Nephron (organoid): ENCODE measurements at regions not wholly inside any gene's neighbourhood (a gene's known extent, or its start where the extent isn't known, plus 50 kb on each side); places are given as distances from the start of the nearest gene placed in this dataset.

ENCODE experiments used
- H3K27ac Mint-ChIP-seq, 3 experiments: 2 replicates each; pipeline ENCODE4 v1.8.0; 2020; ENCODE audit warnings: mixed read lengths in 3 of 3, mild to moderate bottlenecking in 2 of 3, moderate library complexity in 1 of 3
- H3K27me3 Mint-ChIP-seq: 2 replicates; pipeline ENCODE4 v1.8.0; 2021; ENCODE audit warnings: low read depth, mild to moderate bottlenecking, moderate library complexity, mixed read lengths
- H3K36me3 Mint-ChIP-seq: 2 replicates; pipeline ENCODE4 v1.8.0; 2020; ENCODE audit warnings: low read depth, mixed read lengths
- H3K4me1 Mint-ChIP-seq: 2 replicates; pipeline ENCODE4 v1.8.0; 2020; ENCODE audit warnings: mixed read lengths
- H3K4me3 Mint-ChIP-seq, 3 experiments: 2 replicates each; pipeline ENCODE4 v1.8.0; 2020; ENCODE audit warnings: mild to moderate bottlenecking in 3 of 3, mixed read lengths in 3 of 3, moderate library complexity in 2 of 3
- H3K9me3 Mint-ChIP-seq: 2 replicates; pipeline ENCODE4 v1.8.0; 2020; ENCODE audit warnings: mixed read lengths
- TF ChIP-seq, protein P1 (sequence below), 3 experiments: fragments of 200-600 bp; sonication (generic); IDR thresholded peaks; one replicate each; pipeline ENCODE4 v1.5.0; 2021; ENCODE audit warnings: antibody characterized with exemption in 3 of 3; ENCODE audit not compliant: unreplicated experiment in 3 of 3

DNA sequence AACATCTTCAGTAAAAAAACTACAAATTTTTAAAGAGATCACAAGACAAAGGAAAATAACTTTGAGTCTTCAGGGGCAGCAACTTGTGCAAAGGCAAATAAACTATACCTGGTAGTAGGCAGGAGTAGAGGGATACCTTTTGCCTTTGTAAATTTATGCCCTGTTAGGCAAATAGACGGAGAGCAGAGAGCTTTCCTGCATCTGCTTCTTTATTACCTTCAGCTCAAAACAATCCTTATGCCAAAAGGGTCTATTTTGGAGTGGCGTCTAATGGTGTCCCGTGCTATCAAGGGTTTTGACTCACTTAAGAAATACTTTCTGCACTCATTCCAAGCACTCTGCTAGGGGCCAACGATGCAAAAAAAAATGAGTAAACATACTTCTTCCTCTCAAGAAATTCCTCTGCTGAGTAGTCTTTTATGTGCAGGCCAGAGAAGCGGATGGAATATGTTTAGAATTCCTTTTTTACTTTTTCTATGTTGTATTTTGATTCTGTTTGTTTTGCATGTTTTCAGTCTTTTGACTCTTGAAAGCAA, 131.9 kb downstream of the ANXA5 start:
- no peaks in the 10 kb centered on the region for H3K4me1 Mint-ChIP-seq
- peaks cover 2% of the 10 kb centered on the region for H3K9me3 Mint-ChIP-seq
- H3K36me3 Mint-ChIP-seq, result no peaks in the 10 kb centered on the region
- H3K27ac Mint-ChIP-seq, result no peak overlapping the region
- H3K27me3 Mint-ChIP-seq, result no peaks in the 10 kb centered on the region
- no peak overlapping the region for H3K4me3 Mint-ChIP-seq
- TF ChIP-seq, protein P1, sequence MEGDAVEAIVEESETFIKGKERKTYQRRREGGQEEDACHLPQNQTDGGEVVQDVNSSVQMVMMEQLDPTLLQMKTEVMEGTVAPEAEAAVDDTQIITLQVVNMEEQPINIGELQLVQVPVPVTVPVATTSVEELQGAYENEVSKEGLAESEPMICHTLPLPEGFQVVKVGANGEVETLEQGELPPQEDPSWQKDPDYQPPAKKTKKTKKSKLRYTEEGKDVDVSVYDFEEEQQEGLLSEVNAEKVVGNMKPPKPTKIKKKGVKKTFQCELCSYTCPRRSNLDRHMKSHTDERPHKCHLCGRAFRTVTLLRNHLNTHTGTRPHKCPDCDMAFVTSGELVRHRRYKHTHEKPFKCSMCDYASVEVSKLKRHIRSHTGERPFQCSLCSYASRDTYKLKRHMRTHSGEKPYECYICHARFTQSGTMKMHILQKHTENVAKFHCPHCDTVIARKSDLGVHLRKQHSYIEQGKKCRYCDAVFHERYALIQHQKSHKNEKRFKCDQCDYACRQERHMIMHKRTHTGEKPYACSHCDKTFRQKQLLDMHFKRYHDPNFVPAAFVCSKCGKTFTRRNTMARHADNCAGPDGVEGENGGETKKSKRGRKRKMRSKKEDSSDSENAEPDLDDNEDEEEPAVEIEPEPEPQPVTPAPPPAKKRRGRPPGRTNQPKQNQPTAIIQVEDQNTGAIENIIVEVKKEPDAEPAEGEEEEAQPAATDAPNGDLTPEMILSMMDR (IDR thresholded peaks at IDR 0.05; ENCODE audit: unreplicated experiment in 3 of 3), result no peak

DNA sequence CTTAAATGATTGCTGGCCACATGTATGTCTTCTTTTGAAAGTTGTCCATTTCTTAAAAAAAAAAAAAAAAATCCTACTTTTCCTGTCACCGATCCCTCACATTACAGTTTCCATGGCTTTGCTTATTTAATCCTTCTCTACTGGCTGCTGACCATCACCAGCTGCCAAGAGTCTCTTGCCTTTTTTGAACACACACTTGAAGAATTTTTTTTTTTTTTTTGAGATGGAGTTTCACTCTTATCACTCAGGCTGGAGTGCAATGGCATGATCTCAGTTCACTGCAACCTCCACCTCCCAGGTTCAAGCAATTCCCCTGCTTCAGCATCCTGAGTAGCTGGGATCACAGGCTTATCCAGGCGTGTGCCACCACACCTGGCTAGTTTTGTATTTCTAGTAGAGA, 134.0 kb downstream of the ANXA5 start:
- H3K27me3 Mint-ChIP-seq, result no peaks in the 10 kb centered on the region
- no peaks in the 10 kb centered on the region for H3K36me3 Mint-ChIP-seq

DNA sequence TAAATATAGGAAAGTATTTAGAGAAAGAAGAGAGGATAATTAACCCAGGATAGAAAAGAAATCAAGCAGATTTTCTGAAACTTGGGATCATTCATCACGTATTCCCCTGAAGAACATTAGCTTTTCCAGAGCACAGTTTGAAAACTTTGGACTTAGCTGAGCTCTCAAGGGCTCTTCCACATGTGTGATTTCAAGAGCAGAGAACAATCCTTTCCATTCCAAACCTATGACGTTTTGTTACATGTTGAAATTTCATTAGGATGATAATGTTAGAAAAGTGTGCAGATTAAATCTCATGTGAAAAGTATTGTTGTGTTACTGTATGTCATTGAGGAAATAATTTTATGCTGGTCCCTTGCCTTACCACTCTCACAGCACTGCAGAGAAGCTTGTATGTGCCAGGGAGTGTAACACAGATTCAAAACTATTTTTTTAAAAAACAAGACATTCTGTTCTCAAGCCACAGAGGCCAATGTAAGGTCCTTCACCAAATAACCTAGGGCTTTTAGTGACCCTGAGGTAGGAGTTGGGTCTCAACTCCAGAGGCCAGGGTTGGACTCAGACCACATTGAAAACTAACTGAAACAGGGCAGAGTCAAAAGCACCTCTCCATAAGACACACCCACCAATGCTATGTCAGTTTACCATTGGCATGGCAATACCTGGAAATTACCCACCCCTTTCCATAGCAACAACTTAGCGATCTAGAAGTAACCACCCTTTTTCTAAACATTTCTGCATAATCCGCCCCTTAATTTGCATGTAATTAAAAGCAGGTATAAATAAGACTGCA, 141.3 kb downstream of the ANXA5 start:
- Mint-ChIP-seq H3K4me1 (peaks cover 13% of the 10 kb centered on the region), H3K9me3 (no peaks in the 10 kb centered on the region), H3K27ac (peak overlapping the region in 1 of 3 experiments; percentile 65), H3K4me3 (no peak overlapping the region), H3K36me3 (no peaks in the 10 kb centered on the region), H3K27me3 (no peaks in the 10 kb centered on the region)
- TF ChIP-seq, protein P1 (IDR thresholded peaks at IDR 0.05; ENCODE audit: unreplicated experiment in 3 of 3), result no peak

More for the DNA sequence above, 134.0 kb downstream of the ANXA5 start:
- H3K9me3 Mint-ChIP-seq, result no peaks in the 10 kb centered on the region
- H3K27ac Mint-ChIP-seq, result no peak overlapping the region
- no peak overlapping the region for H3K4me3 Mint-ChIP-seq
- no peaks in the 10 kb centered on the region for H3K4me1 Mint-ChIP-seq
- TF ChIP-seq, protein P1 (IDR thresholded peaks at IDR 0.05; ENCODE audit: unreplicated experiment in 3 of 3), result no peak

DNA sequence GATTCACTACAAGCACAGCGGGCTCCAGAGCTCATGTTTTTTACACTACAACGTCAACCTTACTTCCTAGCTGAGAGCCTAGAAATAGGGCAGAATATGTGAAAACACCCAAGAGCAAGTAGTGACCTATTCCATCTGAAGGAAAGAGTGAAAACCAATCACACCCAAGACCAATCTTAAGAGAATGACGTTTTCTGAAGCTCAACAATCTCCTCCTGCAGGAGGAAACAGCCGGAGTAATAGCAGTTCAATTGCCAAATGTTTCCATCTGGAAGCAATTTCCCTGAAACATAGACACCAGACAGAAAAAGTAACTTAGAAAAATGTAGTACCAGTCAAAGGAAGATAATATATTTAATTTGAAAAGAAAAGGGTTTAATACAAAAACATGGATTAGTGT, 142.4 kb downstream of the ANXA5 start:
- TF ChIP-seq, protein P1 (IDR thresholded peaks at IDR 0.05; ENCODE audit: unreplicated experiment in 3 of 3), result no peak
- H3K27ac Mint-ChIP-seq, result peak overlapping the region; percentile 7 to 65 (median 39)
- H3K4me1 Mint-ChIP-seq, result peaks cover 13% of the 10 kb centered on the region
- H3K4me3 Mint-ChIP-seq, result peak overlapping the region in 1 of 3 experiments; percentile 18
- H3K36me3 Mint-ChIP-seq, result no peaks in the 10 kb centered on the region
- no peaks in the 10 kb centered on the region for H3K27me3 Mint-ChIP-seq
- peaks cover under 1% of the 10 kb centered on the region for H3K9me3 Mint-ChIP-seq

DNA sequence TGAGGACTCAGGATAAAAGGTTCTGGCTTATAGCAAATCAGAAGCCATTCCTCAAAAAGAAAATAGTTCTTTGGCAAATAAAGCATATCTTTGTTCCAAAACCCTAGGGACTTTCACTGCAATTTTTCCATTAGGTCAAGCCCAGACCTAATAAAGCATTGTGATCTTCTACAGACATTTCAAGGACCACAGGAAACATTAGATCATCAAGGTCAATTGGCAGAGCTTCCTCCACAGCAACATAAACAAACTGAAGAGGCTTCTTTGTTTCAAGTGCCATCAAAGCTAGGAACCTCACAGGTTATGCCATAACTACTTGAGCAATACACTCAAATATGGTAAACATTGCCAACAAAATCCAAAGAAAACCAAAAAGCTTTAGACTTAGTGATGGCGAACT, 144.9 kb downstream of the ANXA5 start:
- H3K9me3 Mint-ChIP-seq, result peaks cover 10% of the 10 kb centered on the region
- H3K27me3 Mint-ChIP-seq, result no peaks in the 10 kb centered on the region
- H3K4me3 Mint-ChIP-seq, result no peak overlapping the region
- no peaks in the 10 kb centered on the region for H3K36me3 Mint-ChIP-seq
- peaks cover 13% of the 10 kb centered on the region for H3K4me1 Mint-ChIP-seq
- no peak overlapping the region for H3K27ac Mint-ChIP-seq
- TF ChIP-seq, protein P1 (IDR thresholded peaks at IDR 0.05; ENCODE audit: unreplicated experiment in 3 of 3), result no peak

DNA sequence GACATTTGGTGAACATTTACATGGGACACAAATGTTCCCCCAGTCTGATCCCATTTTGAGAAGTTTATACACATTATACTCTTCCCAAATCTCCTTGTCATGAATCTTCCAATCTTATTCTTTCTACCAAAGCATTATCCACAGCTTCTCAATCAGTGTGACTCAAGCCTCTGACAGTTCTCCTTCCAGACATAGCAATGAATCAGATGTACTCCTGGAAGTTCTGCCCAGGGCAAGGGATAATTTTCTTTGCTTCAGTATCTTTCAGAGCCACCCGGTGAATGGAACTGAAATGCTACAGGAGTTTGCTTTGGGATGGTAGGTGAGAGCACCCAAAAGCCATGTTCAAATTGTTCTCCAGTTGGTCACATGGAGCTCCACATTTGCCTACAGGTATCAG, 145.5 kb downstream of the ANXA5 start:
- H3K36me3 Mint-ChIP-seq, result no peaks in the 10 kb centered on the region
- no peaks in the 10 kb centered on the region for H3K27me3 Mint-ChIP-seq
- H3K4me3 Mint-ChIP-seq, result no peak overlapping the region
- H3K27ac Mint-ChIP-seq, result no peak overlapping the region
- peaks cover 13% of the 10 kb centered on the region for H3K9me3 Mint-ChIP-seq
- H3K4me1 Mint-ChIP-seq, result peaks cover 13% of the 10 kb centered on the region
- TF ChIP-seq, protein P1 (IDR thresholded peaks at IDR 0.05; ENCODE audit: unreplicated experiment in 3 of 3), result no peak
